ENCODE measurements at regions not wholly inside any gene's neighbourhood (a gene's known extent, or its start where the extent isn't known, plus 50 kb on each side); places are given as distances from the start of the nearest gene placed in this dataset.
"Not testable (repeated sequence)": the region's sequence is repeated elsewhere in the genome, so short reads cannot be mapped to it uniquely, and the experiment has no call there.

DNA sequence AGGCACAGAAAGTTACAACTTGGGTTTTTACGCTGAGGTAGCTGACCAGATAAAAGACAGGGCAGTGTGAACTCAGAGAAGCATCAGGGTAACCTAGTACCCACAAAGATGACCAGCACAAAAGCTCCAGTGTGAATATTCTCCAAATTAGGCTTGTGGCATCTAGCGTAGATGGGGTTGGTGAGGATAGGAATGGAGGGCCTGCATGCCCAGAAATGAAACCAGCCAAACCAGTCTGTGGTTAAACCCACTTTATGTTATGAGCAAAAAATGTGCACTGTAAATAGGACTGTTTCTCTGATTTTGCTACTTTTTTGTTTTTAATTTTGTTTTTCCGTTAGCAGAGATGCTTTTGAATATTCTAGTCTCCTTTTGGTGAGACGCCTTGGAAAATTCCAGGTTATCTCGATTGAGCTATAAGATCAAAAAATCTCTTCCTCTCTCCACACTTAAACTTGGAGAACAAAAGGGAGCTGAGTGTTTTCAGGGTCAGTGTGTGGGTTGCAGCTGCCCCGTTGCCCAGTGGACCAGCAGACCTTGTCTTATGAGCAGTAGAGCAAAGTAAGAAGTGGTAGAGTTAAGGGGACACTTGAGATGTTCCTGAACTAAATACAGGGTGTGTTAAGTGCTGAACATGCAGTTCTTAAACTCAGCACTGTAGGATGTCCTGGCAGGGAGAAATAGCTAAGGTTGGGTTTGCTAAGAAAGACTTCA is 132.9 kb downstream of the C3orf38 start:
- no peak for DNase-seq (ENCODE audit: low read depth)
- no peak overlapping the region for H3K4me3 ChIP-seq (ENCODE audit: control insufficient read depth, low read depth, low read length)
- TF ChIP-seq, protein P1, sequence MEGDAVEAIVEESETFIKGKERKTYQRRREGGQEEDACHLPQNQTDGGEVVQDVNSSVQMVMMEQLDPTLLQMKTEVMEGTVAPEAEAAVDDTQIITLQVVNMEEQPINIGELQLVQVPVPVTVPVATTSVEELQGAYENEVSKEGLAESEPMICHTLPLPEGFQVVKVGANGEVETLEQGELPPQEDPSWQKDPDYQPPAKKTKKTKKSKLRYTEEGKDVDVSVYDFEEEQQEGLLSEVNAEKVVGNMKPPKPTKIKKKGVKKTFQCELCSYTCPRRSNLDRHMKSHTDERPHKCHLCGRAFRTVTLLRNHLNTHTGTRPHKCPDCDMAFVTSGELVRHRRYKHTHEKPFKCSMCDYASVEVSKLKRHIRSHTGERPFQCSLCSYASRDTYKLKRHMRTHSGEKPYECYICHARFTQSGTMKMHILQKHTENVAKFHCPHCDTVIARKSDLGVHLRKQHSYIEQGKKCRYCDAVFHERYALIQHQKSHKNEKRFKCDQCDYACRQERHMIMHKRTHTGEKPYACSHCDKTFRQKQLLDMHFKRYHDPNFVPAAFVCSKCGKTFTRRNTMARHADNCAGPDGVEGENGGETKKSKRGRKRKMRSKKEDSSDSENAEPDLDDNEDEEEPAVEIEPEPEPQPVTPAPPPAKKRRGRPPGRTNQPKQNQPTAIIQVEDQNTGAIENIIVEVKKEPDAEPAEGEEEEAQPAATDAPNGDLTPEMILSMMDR (conservative IDR thresholded peaks at IDR 0.05; ENCODE audit: control insufficient read depth, insufficient read depth, low read depth, low read length): no peak

DNA sequence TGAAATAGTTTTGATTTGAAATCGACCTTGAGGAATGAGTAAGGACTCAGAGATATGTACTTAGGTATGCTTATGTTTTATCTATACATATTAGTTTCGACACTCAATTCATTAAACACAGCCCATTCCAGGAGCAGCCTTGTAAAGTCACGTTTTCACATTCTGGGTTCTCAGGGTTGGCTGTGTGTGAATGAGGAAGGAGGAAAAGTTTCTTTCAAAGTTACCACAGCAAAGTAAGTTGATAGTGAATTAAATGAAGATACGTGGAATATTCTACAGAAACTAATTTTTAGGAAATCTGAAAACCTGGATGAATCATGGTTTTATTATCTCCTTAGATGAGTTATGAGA is 133.5 kb downstream of the C3orf38 start:
- no peak for DNase-seq (ENCODE audit: low read depth)
- TF ChIP-seq, protein P1 (conservative IDR thresholded peaks at IDR 0.05; ENCODE audit: control insufficient read depth, insufficient read depth, low read depth, low read length): no peak
- H3K4me3 ChIP-seq (ENCODE audit: control insufficient read depth, low read depth, low read length): no peak overlapping the region

DNA sequence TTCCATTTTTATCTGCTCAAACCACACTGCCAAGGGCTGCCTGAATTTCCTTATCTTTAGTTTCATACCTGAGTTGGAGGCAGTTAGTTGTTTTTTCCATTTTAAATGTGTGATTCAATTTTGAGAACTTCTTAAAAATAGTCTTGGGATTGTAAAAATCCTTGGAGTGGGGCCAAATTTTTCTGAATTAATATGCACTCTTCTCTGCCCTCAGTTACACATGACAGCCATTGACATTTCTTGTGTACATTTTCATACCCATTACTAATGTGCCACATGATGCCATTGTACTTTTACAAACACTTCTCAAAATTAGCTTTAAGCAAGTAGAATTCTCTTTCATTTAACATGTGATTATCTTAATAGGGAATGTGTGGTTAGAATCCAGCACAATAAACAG is 141.7 kb downstream of the C3orf38 start:
- TF ChIP-seq, protein P1 (conservative IDR thresholded peaks at IDR 0.05; ENCODE audit: control insufficient read depth, insufficient read depth, low read depth, low read length): no peak
- DNase-seq (ENCODE audit: low read depth): no peak
- H3K4me3 ChIP-seq (ENCODE audit: control insufficient read depth, low read depth, low read length): no peak overlapping the region

DNA sequence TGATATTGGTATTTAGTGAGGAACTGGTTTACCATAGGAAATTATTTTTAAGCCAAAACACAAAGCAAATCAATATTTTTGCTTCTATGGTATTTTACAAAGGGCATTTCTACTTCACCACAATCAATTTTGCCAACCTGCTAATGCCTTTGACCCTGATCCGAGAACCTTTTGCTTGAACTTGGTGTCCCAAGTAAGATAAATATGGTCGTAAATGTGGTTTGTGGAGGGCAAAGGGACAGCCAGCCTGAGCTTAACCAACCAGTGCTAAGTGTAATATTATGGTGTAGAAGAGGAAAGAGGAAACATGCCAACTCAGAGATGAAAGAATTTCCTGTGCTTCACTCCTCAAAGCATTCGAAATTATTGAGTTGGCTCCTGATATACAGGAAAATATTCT is 148.4 kb downstream of the C3orf38 start:
- H3K4me3 ChIP-seq (ENCODE audit: control insufficient read depth, low read depth, low read length): no peak overlapping the region
- TF ChIP-seq, protein P1 (conservative IDR thresholded peaks at IDR 0.05; ENCODE audit: control insufficient read depth, insufficient read depth, low read depth, low read length): no peak
- DNase-seq (ENCODE audit: low read depth): no peak

DNA sequence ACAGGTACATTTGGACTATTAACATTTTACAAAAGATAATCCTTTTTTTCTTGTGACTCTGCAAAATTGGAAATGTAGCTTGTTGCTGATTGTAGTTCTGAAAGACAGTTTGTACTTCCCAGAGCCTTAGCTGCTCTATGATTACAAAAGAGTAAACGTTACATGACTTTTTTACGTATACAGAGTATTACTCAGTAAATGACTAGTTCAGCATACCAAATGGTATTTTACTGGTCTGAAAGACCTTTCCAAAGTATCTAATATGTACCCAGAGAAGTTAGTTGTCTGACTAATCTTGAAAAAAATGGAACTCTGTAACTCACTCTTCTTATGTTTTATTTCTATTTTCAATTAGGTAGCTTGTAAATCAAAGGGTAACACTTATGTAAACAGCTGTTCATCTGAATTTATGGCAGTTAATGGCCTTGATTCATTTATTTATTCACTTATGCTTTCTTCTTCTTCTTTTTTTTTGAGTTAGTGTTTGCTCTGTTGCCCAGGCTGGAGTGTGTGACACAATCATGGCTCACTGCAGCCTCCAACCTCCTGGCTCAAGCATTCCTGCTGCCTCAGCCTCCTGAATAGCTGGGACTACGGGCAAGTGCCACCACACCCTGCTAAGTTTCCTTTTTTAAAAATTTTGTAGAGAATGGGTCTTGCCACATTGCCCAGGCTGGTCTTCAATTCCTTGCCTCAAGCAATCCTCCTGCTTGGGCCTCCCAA is 151.7 kb downstream of the C3orf38 start:
- H3K4me3 ChIP-seq (ENCODE audit: control insufficient read depth, low read depth, low read length): no peak overlapping the region
- DNase-seq (ENCODE audit: low read depth): no peak
- TF ChIP-seq, protein P1 (conservative IDR thresholded peaks at IDR 0.05; ENCODE audit: control insufficient read depth, insufficient read depth, low read depth, low read length): no peak

DNA sequence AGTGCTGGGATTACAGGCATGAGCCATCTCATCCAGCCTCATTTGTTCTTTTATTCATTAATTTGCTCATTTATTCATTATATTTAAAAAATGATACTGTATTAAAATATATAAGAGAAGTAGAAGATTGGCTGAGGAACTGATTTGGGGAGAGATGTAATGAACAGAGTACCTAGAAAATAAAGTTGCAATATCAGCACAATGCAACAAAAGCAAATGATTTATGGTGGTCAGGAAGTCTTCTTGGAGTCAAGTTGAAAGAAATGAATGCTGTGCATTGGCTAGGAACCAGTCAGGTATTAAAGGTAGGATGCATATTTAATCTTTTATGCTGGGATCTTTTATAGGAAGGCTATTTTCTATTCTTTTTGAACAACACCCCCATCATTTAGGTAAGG is 152.2 kb downstream of the C3orf38 start:
- no peak for DNase-seq (ENCODE audit: low read depth)
- TF ChIP-seq, protein P1 (conservative IDR thresholded peaks at IDR 0.05; ENCODE audit: control insufficient read depth, insufficient read depth, low read depth, low read length): no peak
- no peak overlapping the region for H3K4me3 ChIP-seq (ENCODE audit: control insufficient read depth, low read depth, low read length)

DNA sequence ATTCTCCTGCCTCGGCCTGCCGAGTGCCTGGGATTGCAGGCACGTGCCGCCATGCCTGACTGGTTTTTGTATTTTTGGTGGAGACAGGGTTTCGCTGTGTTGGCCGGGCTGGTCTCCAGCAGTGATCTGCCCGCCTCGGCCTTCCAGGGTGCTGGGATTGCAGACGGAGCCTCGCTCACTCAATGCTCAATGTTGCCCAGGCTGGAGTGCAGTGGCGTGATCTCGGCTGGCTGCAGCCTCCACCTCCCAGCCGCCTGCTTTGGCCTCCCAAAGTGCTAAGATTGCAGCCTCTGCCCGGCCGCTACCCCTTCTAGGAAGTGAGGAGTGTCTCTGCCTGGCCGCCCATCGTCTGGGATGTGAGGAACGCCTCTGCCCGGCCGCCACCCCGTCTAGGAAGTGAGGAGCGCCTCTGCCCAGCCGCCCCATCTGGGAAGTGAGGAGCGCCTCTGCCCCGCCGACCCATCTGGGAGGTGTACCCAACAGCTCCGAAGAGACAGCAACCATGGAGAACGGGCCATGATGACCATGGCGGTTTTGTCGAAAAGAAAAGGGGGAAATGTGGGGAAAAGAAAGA is 153.7 kb downstream of the C3orf38 start:
- not testable (repeated sequence) for H3K4me3 ChIP-seq (ENCODE audit: control insufficient read depth, low read depth, low read length); DNase-seq (ENCODE audit: low read depth)

All from fibroblast of mammary gland (primary cell).